HG03064 (cell line): ENCODE measurements at regions not wholly inside any gene's neighbourhood (a gene's known extent, or its start where the extent isn't known, plus 50 kb on each side); places are given as distances from the start of the nearest gene placed in this dataset.
"Not testable (repeated sequence)": the region's sequence is repeated elsewhere in the genome, so short reads cannot be mapped to it uniquely, and the experiment has no call there.

Experiments
- ATAC-seq: cut with Tn5 transposase; IDR thresholded peaks from one replicate; pipeline ENCODE4 v1.9.1; 2021; ENCODE audit warnings: low read depth; ENCODE audit not compliant: unreplicated experiment

GRCh38 chr9:74057051-74057450, 440.1 kb upstream of the RORB start:
- not testable (repeated sequence) for ATAC-seq

- no peak for ATAC-seq
Observed at GRCh38 chr9:74064702-74065101, 432.4 kb upstream of the RORB start.

GRCh38 chr9:74066128-74066527, 431.0 kb upstream of the RORB start:
- no peak for ATAC-seq

DNA sequence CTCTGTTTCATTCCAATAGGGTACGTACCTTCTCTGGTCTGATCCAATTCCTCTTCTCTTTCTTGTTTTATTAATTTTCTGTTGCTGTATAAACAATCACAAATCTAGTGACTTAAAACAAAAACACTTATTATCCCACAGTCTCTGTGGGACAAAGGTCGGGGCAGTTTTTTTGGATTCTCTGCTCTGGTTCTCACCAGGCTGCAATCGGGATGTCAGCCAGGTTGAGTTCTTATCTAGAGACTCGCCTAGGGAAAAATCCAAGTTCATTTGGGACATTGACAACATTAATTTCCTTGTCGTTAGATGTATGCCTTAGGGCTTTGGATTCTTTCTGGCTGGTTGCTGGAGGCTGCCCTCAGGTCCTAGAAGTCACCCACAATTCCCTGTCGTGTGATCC, 430.5 kb upstream of the RORB start:
- no peak for ATAC-seq

- ATAC-seq, result no peak
Observed at GRCh38 chr9:74071502-74071901, 425.6 kb upstream of the RORB start.

GRCh38 chr9:74073897-74074296, 423.2 kb upstream of the RORB start:
- no peak for ATAC-seq

DNA sequence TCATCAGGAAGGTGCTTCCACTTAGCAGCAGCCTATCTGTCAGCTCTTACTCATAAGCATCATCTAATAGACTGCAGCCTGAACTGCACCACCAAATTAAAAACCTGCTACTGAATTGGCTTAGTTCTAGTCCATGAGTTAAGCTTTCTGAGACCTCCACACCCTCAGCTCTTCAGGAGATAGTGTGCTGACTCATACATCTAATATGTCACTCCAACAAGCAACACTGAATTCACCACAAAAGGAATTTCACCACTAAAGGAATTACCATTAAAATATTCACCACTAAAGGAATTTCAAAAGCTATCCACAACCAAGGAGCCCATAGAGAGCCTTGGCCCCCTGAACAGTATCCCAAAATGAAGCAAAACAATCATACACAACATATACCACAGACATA, 418.5 kb upstream of the RORB start:
- ATAC-seq, result no peak

DNA sequence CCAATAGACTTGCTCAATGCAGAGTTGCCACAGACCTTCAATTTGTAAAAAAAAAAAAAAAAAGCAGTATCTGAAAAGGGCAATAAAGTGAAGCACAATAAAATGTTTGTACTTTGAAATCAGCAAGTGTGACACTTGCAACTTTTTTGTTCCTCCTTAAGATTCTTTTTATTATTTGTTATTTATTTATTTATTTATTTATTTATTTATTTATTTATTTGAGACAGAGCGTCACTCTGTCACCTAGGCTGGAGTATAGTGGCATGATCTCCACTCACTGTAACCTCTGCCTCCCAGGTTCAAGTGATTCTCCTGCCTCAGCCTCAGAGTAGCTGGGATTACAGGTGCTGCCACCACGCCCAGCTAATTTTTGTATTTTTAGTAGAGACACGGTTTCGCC, 416.5 kb upstream of the RORB start:
- ATAC-seq, result not testable (repeated sequence)

DNA sequence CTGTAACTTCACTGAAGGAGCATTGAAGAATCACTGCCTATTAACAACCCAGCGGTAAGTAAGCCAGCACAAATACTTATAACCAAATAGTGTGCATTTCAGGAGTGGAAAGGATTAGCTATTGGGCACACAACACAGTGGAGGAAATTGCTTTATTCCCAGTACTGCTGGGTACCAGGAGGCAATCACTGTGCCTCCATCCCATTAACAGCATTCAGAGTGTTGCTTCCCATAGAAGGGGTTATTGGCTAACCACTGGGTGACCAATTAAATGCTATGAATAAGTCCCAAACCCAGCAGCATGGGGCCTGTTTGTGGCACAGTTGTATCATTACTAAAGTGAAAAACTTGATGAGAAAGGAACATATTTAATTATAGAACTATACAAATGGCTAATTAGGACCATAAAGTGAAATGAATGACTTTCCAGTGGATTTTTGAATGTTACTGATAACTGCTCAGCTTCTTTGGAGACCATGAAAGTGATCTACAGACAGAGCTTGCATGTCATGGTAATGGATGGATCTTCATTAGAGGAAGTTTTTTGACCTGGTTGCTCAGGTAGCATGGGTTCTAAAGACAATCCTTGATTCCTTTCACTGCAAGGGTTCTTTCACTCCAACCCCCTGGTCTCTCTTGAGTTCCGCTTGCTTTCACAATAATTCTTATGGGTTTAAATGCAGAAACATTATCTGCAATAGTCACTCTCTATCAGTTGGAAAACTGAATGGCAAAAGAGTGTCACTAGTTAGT, 413.3 kb upstream of the RORB start:
- ATAC-seq, result no peak

DNA sequence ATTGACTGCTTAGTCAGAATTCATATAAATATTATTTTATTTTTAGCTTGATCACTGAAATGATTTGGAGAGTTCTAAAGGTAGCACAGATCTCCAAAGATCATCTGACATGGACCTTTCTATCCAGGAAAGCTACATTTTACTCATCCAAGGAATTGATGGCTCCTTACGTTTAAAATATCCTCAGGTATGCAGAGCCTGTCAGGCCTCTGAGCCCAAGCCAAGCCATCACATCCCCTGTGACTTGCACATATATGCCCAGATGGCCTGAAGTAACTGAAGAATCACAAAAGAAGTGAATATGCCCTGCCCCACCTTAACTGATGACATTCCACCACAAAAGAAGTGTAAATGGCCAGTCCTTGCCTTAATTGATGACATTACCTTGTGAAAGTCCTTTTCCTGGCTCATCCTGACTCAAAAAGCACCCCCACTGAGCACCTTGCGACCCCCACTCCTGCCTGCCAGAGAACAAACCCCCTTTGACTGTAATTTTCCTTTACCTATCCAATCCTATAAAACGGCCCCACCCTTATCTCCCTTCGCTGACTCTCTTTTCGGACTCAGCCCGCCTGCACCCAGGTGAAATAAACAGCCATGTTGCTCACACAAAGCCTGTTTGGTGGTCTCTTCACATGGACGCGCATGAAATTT, 411.6 kb upstream of the RORB start:
- not testable (repeated sequence) for ATAC-seq

DNA sequence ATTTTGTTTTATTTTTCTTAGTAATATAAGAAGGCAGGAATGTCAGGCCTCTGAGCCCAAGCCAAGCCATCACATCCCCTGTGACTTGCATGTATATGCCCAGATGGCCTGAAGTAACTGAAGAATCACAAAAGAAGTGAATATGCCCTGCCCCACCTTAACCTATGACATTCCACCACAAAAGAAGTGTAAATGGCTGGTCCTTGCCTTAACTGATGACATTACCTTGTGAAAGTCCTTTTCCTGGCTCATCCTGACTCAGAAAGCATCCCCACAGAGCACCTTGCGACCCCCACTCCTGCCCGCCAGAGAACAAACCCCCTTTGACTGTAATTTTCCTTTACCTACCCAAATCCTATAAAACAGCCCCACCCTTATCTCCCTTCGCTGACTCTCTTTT, 406.2 kb upstream of the RORB start:
- not testable (repeated sequence) for ATAC-seq

- ATAC-seq, result no peak
Observed at GRCh38 chr9:74092491-74092834, 404.7 kb upstream of the RORB start.

DNA sequence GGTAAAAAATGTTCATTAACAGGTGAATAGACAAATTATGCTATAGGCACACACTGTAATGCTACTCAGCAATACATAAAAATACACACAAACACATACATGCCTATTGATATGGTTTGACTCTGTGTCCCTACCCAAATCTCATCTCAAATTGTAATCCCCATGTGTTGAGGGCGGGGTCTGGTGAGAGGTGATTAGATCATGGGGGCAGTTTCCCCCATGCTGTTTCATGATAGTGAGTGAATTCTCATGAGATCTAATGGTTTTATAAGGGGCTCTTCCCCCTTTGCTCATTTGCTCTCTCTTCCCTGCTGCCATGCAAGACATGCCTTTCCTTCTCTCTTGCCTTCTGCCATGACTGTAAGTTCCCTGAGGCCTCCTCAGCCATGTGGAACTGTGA, 403.1 kb upstream of the RORB start:
- not testable (repeated sequence) for ATAC-seq

DNA sequence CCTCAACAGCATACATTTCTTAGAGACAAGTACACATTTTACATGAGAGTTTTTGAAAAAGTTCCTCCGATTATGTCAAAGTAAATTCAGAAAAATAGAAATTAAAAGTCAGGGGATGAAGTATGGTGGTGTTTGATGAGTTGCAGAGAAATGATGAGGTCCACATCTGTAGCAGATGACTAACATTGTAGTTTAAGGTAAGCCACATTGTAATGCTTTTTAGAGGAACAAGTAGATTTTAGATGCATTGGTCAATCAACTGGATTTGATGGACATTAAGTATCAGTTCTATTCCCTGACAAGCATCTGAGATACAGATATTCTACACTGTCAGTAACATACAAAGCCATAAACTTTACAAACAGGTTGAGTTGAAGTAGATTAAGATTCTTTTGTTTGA, 402.4 kb upstream of the RORB start:
- ATAC-seq, result no peak

DNA sequence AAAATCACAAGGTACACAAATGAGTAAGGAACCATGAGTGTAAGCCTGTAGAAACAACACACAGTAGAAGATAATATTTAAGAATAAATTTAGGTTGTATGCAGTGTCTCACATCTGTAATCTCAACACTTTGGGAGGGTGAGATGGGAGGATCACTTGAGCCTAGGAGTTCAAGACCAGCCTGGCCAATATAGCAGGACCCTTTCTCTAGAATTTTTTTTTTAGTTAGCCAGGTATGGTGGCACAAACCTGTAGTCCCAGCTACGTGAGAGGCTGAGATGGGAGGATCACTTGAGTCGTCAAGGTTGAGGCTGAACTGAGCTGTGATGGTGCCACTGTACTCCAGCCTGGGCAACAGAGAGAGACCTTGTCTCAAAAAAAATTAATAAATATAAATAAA, 401.2 kb upstream of the RORB start:
- no peak for ATAC-seq

DNA sequence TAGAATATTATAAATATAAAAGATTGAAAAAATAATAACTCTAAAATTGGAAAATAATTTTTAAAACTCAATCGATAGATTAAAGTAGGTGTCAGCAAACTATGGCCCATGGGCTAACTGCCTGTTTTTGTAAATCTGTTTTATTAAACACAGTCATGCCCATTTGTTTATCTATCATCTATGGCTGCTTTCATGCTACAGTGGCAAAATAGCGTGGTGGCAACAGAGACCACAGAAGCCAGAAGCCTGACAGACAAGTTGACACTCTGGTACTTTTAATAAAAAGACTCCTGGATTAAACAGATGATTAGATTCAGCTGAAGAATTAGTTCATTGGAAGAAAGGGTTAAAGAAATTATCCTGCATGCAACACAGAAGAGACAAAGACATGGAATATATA, 400.7 kb upstream of the RORB start:
- no peak for ATAC-seq

DNA sequence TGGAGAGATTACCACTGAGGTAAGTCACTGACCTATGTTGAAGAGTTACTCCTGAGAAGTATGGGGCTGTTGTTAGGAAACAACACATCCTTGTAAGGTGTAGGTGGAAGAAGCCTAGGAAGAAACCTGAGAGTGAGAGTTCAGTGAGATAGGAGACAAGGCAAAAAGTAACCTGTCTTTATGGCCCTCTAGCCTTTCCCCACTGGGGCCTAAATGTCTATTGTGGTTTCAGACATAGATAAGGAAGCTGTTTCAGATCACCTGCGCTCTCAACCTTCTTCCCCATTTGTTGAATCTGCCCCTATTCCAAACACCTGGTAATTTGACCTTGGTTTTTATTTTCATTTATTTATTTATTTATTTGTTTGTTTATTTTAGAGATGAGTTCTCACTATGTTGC, 397.1 kb upstream of the RORB start:
- ATAC-seq, result no peak

GRCh38 chr9:74102148-74102547, 395.0 kb upstream of the RORB start:
- ATAC-seq, result not testable (repeated sequence)

DNA sequence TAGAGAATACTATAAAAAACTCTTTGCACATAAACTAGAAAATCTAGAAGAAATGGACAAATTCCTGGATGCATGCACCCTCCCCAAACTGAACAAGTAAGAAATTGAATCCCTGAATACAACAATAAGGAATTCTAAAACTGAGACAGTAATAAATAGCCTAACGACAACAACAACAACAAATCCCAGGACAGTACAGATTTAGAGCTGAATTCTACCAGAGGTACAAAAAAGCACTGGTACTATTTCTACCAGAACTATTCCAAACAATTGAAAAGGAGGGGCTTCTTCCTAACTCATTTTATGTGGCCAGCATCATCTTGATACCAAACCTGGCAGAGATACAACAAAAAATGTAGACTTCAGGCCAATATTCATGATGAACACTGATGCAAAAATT, 394.4 kb upstream of the RORB start:
- ATAC-seq, result no peak

- no peak for ATAC-seq
Observed at GRCh38 chr9:74107692-74108091, 389.4 kb upstream of the RORB start.

DNA sequence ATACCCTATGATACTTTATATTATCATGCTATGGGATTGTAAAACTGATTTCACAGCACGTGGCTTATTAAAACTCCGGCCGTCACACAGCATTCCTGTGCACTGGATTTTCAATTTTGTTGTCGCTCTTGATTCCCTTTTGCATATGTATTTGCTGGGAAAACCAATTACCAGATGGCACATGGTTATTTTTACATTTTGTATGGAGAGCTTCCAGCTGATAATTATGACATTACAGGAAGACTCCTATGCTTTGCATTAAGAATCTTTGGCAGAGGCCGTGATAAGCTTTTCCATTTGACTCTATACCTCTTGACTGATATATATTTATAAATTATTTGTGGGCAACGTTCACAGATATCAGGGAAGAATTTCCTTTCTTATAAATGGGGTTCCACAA, 381.2 kb upstream of the RORB start:
- no peak for ATAC-seq

DNA sequence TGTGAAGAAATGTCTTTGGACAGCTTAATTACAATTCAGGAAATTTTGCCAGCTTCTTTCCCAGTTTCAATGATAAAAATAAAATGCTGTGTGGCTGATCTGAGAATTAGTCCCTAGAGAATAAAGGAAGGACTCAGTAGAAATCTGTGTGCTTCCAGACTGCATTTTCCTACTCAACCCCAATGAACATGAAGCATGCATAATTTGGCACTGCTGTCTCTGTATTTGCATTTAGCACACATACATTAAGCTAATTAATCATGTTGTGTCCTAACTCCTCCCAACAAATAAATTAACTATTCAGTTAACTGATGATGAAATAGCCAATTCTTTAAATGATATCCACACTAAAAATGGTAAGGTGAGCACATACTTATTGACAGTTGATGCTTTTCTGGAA, 380.0 kb upstream of the RORB start:
- no peak for ATAC-seq
